HCT116 (cell line): ENCODE measurements at regions not wholly inside any gene's neighbourhood (a gene's known extent, or its start where the extent isn't known, plus 50 kb on each side); places are given as distances from the start of the nearest gene placed in this dataset.

Experiments
- ATAC-seq: fragments of 200-7000 bp; cut with Tn5 transposase; 2 replicates; pipeline ENCODE4 v1.9.1; 2020; ENCODE audit warnings: mild to moderate bottlenecking, moderate library complexity
- BruUV-seq: library from RNA; stranded (reverse); fragments of 400-500 nt; replicated peaks from 2 replicates; lab custom pipeline; 2021; lab: Mats Ljungman, UMichigan
- CTCF ChIA-PET: fragments of 300-600 bp; sonication (Branson Sonifier 250); formaldehyde crosslinking; loops from one replicate; lab custom pipeline; 2021; ENCODE audit warnings: antibody characterized with exemption; lab: Charles Lee
- POLR2A ChIA-PET: fragments of 300-600, 350-600 bp; sonication (Branson Sonifier 250); formaldehyde crosslinking; loops from one replicate; lab custom pipeline; 2021; ENCODE audit warnings: antibody characterized with exemption; lab: Charles Lee
- RAD21 ChIA-PET, 2 experiments: fragments of 300-600 bp; sonication (Branson Sonifier 250); formaldehyde crosslinking; loops; one replicate each; lab custom pipeline; 2023; ENCODE audit warnings: low total read pairs in 2 of 2; ENCODE audit not compliant: uncharacterized antibody in 2 of 2, unreplicated experiment in 2 of 2, low non-redundant PET in 1 of 2; lab: Charles Lee
- DNase-seq: peaks from one replicate; pipeline ENCODE4 v3.0.0-alpha.2; 2010; ENCODE audit warnings: low read depth, low spot score
- H2AFZ ChIP-seq: fragments of 200-600 bp; shearing (Covaris generic), sonication (generic); 2 replicates; pipeline ENCODE4 v1.6.1; 2017; ENCODE audit warnings: low read depth, mixed run types, mixed read lengths, antibody characterized with exemption, low read length; ENCODE audit not compliant: poor library complexity, severe bottlenecking
- H3K27ac ChIP-seq: 2 replicates; pipeline ENCODE4 v1.5.1; 2012; ENCODE audit warnings: low read depth, low read length
- H3K27me3 ChIP-seq: fragments of 200-600 bp; sonication (generic); 2 replicates; pipeline ENCODE4 v1.6.1; 2016; ENCODE audit warnings: mixed run types, low read length, mixed read lengths; ENCODE audit not compliant: insufficient read depth
- H3K36me3 ChIP-seq, 2 experiments: fragments of 200-500 bp in 1 of 2; fragments of 200-600 bp in 1 of 2; sonication (Bioruptor generic) in 1 of 2; sonication (generic) in 1 of 2; 2 replicates each; pipeline versions ENCODE4 v1.5.1 to v1.6.1; 2014 to 2016; ENCODE audit warnings: low read length in 2 of 2, inconsistent platforms in 1 of 2, mixed read lengths in 1 of 2, mixed run types in 1 of 2; ENCODE audit not compliant: insufficient read depth in 2 of 2, control insufficient read depth in 1 of 2
- H3K4me1 ChIP-seq, 2 experiments: fragments of 200-600 bp in 1 of 2; sonication (generic) in 1 of 2; 2 replicates each; pipeline versions ENCODE4 v1.5.1 to v1.6.1; 2012 to 2017; ENCODE audit warnings: low read length in 2 of 2, inconsistent platforms in 1 of 2, mild to moderate bottlenecking in 1 of 2, mixed read lengths in 1 of 2, mixed run types in 1 of 2, moderate library complexity in 1 of 2; ENCODE audit not compliant: insufficient read depth in 2 of 2, control insufficient read depth in 1 of 2
- H3K4me2 ChIP-seq: fragments of 200-600 bp; sonication (generic); 2 replicates; pipeline ENCODE4 v1.6.1; 2017; ENCODE audit warnings: mixed run types, low read length, mixed read lengths
- H3K4me3 ChIP-seq, 2 experiments: fragments of 200-600 bp in 1 of 2; sonication (generic) in 1 of 2; replicated peaks in 1 of 2; 2 replicates each; pipeline ENCODE4 v1.5.1; 2011 to 2016; ENCODE audit warnings: low read length in 2 of 2, control low read depth in 1 of 2, low read depth in 1 of 2, mild to moderate bottlenecking in 1 of 2, mixed read lengths in 1 of 2, mixed run types in 1 of 2
- H3K79me2 ChIP-seq: fragments of 200-600 bp; sonication (generic); 2 replicates; pipeline ENCODE4 v1.6.1; 2017; ENCODE audit warnings: mild to moderate bottlenecking, mixed run types, low read length, moderate library complexity, mixed read lengths; ENCODE audit not compliant: insufficient read depth
- H3K9ac ChIP-seq: fragments of 200-600 bp; sonication (generic); 2 replicates; pipeline ENCODE4 v1.6.1; 2016; ENCODE audit warnings: low read length, mixed read lengths
- H3K9me2 ChIP-seq: fragments of 200-600 bp; sonication (generic), shearing (Covaris generic); 2 replicates; pipeline ENCODE4 v1.6.1; 2017; ENCODE audit warnings: mixed run types, mild to moderate bottlenecking, moderate library complexity; ENCODE audit not compliant: insufficient read depth
- H3K9me3 ChIP-seq, 2 experiments: fragments of 200-500 bp in 1 of 2; fragments of 200-600 bp in 1 of 2; sonication (Bioruptor generic) in 1 of 2; sonication (generic) in 1 of 2; 2 replicates each; pipeline ENCODE4 v1.6.1; 2014 to 2017; ENCODE audit warnings: low read length in 2 of 2, mixed read lengths in 2 of 2, inconsistent platforms in 1 of 2, low read depth in 1 of 2, mild to moderate bottlenecking in 1 of 2, mixed run types in 1 of 2, moderate library complexity in 1 of 2; ENCODE audit not compliant: control insufficient read depth in 1 of 2, insufficient read depth in 1 of 2
- H4K20me1 ChIP-seq: fragments of 200-600 bp; sonication (generic), shearing (Covaris generic); 2 replicates; pipeline ENCODE4 v1.6.1; 2017; ENCODE audit warnings: mixed run types, mild to moderate bottlenecking, moderate library complexity; ENCODE audit not compliant: insufficient read depth
- ATF3 ChIP-seq: IDR thresholded peaks from 2 replicates; pipeline ENCODE4 v1.6.1; 2012
- CBX3 ChIP-seq: IDR thresholded peaks from 2 replicates; pipeline ENCODE4 v1.6.1; 2012; ENCODE audit warnings: low read depth
- CEBPB ChIP-seq: IDR thresholded peaks from 2 replicates; pipeline ENCODE4 v1.6.1; 2012; ENCODE audit warnings: low read depth
- EGR1 ChIP-seq: IDR thresholded peaks from 2 replicates; pipeline ENCODE4 v1.6.1; 2012; ENCODE audit warnings: low read depth
- ELF1 ChIP-seq: IDR thresholded peaks from 2 replicates; pipeline ENCODE4 v1.6.1; 2012; ENCODE audit warnings: low read depth, borderline replicate concordance
- EZH2phosphoT487 ChIP-seq: fragments of 200-600 bp; IDR thresholded peaks from 2 replicates; pipeline ENCODE4 v1.6.1; 2018; ENCODE audit warnings: antibody characterized with exemption, borderline replicate concordance
- FOSL1 ChIP-seq: IDR thresholded peaks from 2 replicates; pipeline ENCODE4 v1.6.1; 2012; ENCODE audit warnings: low read depth
- MAX ChIP-seq: IDR thresholded peaks from 2 replicates; pipeline ENCODE4 v1.6.1; 2012
- POLR2A ChIP-seq: IDR thresholded peaks from 2 replicates; pipeline ENCODE4 v1.7.0; 2011; ENCODE audit warnings: borderline replicate concordance; ENCODE audit not compliant: insufficient read depth, insufficient read length; ENCODE audit errors: extremely low read depth
- POLR2AphosphoS5 ChIP-seq: IDR thresholded peaks from 2 replicates; pipeline ENCODE4 v1.6.1; 2011; ENCODE audit warnings: mild to moderate bottlenecking, low read depth, low read length, moderate library complexity
- RAD21 ChIP-seq: IDR thresholded peaks from 2 replicates; pipeline ENCODE4 v1.6.1; 2012; ENCODE audit warnings: low read depth, mild to moderate bottlenecking
- REST ChIP-seq: IDR thresholded peaks from 2 replicates; pipeline ENCODE4 v1.6.1; 2012; ENCODE audit warnings: low read depth
- SP1 ChIP-seq: IDR thresholded peaks from 2 replicates; pipeline ENCODE4 v1.6.1; 2012; ENCODE audit warnings: low read depth
- TCF7L2 ChIP-seq: IDR thresholded peaks from 2 replicates; pipeline ENCODE4 v1.7.0; 2011; ENCODE audit warnings: borderline replicate concordance, inconsistent platforms; ENCODE audit not compliant: insufficient read depth, insufficient read length; ENCODE audit errors: extremely low read depth
- YY1 ChIP-seq: IDR thresholded peaks from 2 replicates; pipeline ENCODE4 v1.6.1; 2011; ENCODE audit warnings: low read length, low read depth, moderate library complexity, mild to moderate bottlenecking; ENCODE audit not compliant: insufficient replicate concordance; ENCODE audit errors: extremely low read depth
- ZBTB33 ChIP-seq: IDR thresholded peaks from 2 replicates; pipeline ENCODE4 v1.6.1; 2011; ENCODE audit warnings: mild to moderate bottlenecking, low read length, moderate library complexity; ENCODE audit not compliant: insufficient replicate concordance; ENCODE audit errors: extremely low read depth
- ZFX ChIP-seq: fragments of 450-650 bp; IDR thresholded peaks from 2 replicates; pipeline ENCODE4 v1.6.1; 2017
- intact Hi-C: fragments of 100-400 bp; cut with micrococcal nuclease; formaldehyde crosslinking; loops from 2 replicates; pipeline ENCODE4 v1.10.0; 2022

GRCh38 chr4:89582756-89583505, 254.0 kb downstream of the SNCA start:
- no TSS peak for BruUV-seq
- CTCF ChIA-PET: no interaction called here
- H3K9me3 ChIP-seq: no peaks in the 10 kb centered on the region
- no peak for TF ChIP-seq POLR2AphosphoS5
- no peak for TF ChIP-seq ATF3
- no peak for TF ChIP-seq ELF1
- no peak for TF ChIP-seq CEBPB
- no peak for TF ChIP-seq TCF7L2
- TF ChIP-seq ZFX: no peak
- no peak for TF ChIP-seq YY1
- no peak for TF ChIP-seq RAD21
- no peak for TF ChIP-seq REST
- no peak for TF ChIP-seq MAX
- TF ChIP-seq EZH2phosphoT487: no peak
- no peak for TF ChIP-seq POLR2A
- no peak for TF ChIP-seq EGR1
- TF ChIP-seq ZBTB33: no peak
- no peak for TF ChIP-seq FOSL1
- TF ChIP-seq SP1: no peak
- TF ChIP-seq CBX3: no peak
- TF ChIP-seq, all 23 proteins: peak for 0
- Histone ChIP-seq H3K27me3 (no peaks in the 10 kb centered on the region), H3K79me2 (no peaks in the 10 kb centered on the region), H3K9me2 (no peaks in the 10 kb centered on the region), H3K4me3 (no peak overlapping the region), H3K36me3 (no peaks in the 10 kb centered on the region), H3K27ac (no peak overlapping the region), H3K9ac (no peak overlapping the region), H3K4me2 (no peak overlapping the region), H2AFZ (no peak overlapping the region), H3K4me1 (no peaks in the 10 kb centered on the region), H4K20me1 (no peaks in the 10 kb centered on the region)
- ATAC-seq: no peak
- no peak for DNase-seq
- ChIA-PET RAD21 (no interaction called here), POLR2A (no interaction called here)
- intact Hi-C loops: no loop called here
